ENCODE measurements at regions not wholly inside any gene's neighbourhood (a gene's known extent, or its start where the extent isn't known, plus 50 kb on each side); places are given as distances from the start of the nearest gene placed in this dataset.

- Histone ChIP-seq H3K4me3 (ENCODE audit: insufficient read depth, low read depth, low read length, poor library complexity, severe bottlenecking) (no peak overlapping the region), H3K36me3 (ENCODE audit: control insufficient read depth, insufficient read depth, low read length) (no peaks in the 10 kb centered on the region), H3K9me3 (ENCODE audit: control insufficient read depth, low read length) (no peaks in the 10 kb centered on the region), H3K4me1 (ENCODE audit: control insufficient read depth, insufficient read depth, low read length, poor library complexity, severe bottlenecking) (no peaks in the 10 kb centered on the region), H3K27me3 (replicated peaks; ENCODE audit: control insufficient read depth, insufficient read depth, low read length, poor library complexity, severe bottlenecking) (peaks cover 3% of the 10 kb centered on the region), H3K27ac (ENCODE audit: insufficient read depth, low read length, poor library complexity, severe bottlenecking) (no peak overlapping the region)
- no peak for DNase-seq
These were observed 109.8 kb downstream of the UNC5CL start for GRCh38 chr6:40929176-40929575.

GRCh38 chr6:40928763-40929162 lies 110.3 kb downstream of the UNC5CL start:
- no peak for DNase-seq
- Histone ChIP-seq H3K27ac (ENCODE audit: insufficient read depth, low read length, poor library complexity, severe bottlenecking) (no peak overlapping the region), H3K9me3 (ENCODE audit: control insufficient read depth, low read length) (no peaks in the 10 kb centered on the region), H3K4me1 (ENCODE audit: control insufficient read depth, insufficient read depth, low read length, poor library complexity, severe bottlenecking) (no peaks in the 10 kb centered on the region), H3K4me3 (ENCODE audit: insufficient read depth, low read depth, low read length, poor library complexity, severe bottlenecking) (no peak overlapping the region), H3K36me3 (ENCODE audit: control insufficient read depth, insufficient read depth, low read length) (no peaks in the 10 kb centered on the region), H3K27me3 (replicated peaks; ENCODE audit: control insufficient read depth, insufficient read depth, low read length, poor library complexity, severe bottlenecking) (peaks cover 3% of the 10 kb centered on the region)

GRCh38 chr6:40928307-40928706 lies 110.7 kb downstream of the UNC5CL start:
- Histone ChIP-seq H3K27me3 (replicated peaks; ENCODE audit: control insufficient read depth, insufficient read depth, low read length, poor library complexity, severe bottlenecking) (peaks cover 3% of the 10 kb centered on the region), H3K9me3 (ENCODE audit: control insufficient read depth, low read length) (no peaks in the 10 kb centered on the region), H3K27ac (ENCODE audit: insufficient read depth, low read length, poor library complexity, severe bottlenecking) (no peak overlapping the region), H3K4me3 (ENCODE audit: insufficient read depth, low read depth, low read length, poor library complexity, severe bottlenecking) (no peak overlapping the region), H3K36me3 (ENCODE audit: control insufficient read depth, insufficient read depth, low read length) (no peaks in the 10 kb centered on the region), H3K4me1 (ENCODE audit: control insufficient read depth, insufficient read depth, low read length, poor library complexity, severe bottlenecking) (no peaks in the 10 kb centered on the region)
- DNase-seq: no peak

GRCh38 chr6:40925341-40925740 lies 113.7 kb downstream of the UNC5CL start:
- DNase-seq: no peak
- Histone ChIP-seq H3K27ac (ENCODE audit: insufficient read depth, low read length, poor library complexity, severe bottlenecking) (no peak overlapping the region), H3K27me3 (replicated peaks; ENCODE audit: control insufficient read depth, insufficient read depth, low read length, poor library complexity, severe bottlenecking) (peaks cover 3% of the 10 kb centered on the region)

GRCh38 chr6:40924839-40925238 lies 114.2 kb downstream of the UNC5CL start:
- Histone ChIP-seq H3K27me3 (replicated peaks; ENCODE audit: control insufficient read depth, insufficient read depth, low read length, poor library complexity, severe bottlenecking) (peaks cover 3% of the 10 kb centered on the region), H3K4me3 (ENCODE audit: insufficient read depth, low read depth, low read length, poor library complexity, severe bottlenecking) (no peak overlapping the region), H3K36me3 (ENCODE audit: control insufficient read depth, insufficient read depth, low read length) (no peaks in the 10 kb centered on the region), H3K4me1 (ENCODE audit: control insufficient read depth, insufficient read depth, low read length, poor library complexity, severe bottlenecking) (no peaks in the 10 kb centered on the region), H3K9me3 (ENCODE audit: control insufficient read depth, low read length) (no peaks in the 10 kb centered on the region), H3K27ac (ENCODE audit: insufficient read depth, low read length, poor library complexity, severe bottlenecking) (no peak overlapping the region)
- no peak for DNase-seq

More at GRCh38 chr6:40925341-40925740, 113.7 kb downstream of the UNC5CL start:
- no peaks in the 10 kb centered on the region for H3K36me3 ChIP-seq (ENCODE audit: control insufficient read depth, insufficient read depth, low read length)
- no peaks in the 10 kb centered on the region for H3K4me1 ChIP-seq (ENCODE audit: control insufficient read depth, insufficient read depth, low read length, poor library complexity, severe bottlenecking)
- no peaks in the 10 kb centered on the region for H3K9me3 ChIP-seq (ENCODE audit: control insufficient read depth, low read length)
- H3K4me3 ChIP-seq (ENCODE audit: insufficient read depth, low read depth, low read length, poor library complexity, severe bottlenecking): no peak overlapping the region

GRCh38 chr6:40923880-40924279 lies 115.1 kb downstream of the UNC5CL start:
- no peak for DNase-seq
- no peak overlapping the region for H3K27ac ChIP-seq (ENCODE audit: insufficient read depth, low read length, poor library complexity, severe bottlenecking)
- no peaks in the 10 kb centered on the region for H3K36me3 ChIP-seq (ENCODE audit: control insufficient read depth, insufficient read depth, low read length)
- H3K4me1 ChIP-seq (ENCODE audit: control insufficient read depth, insufficient read depth, low read length, poor library complexity, severe bottlenecking): no peaks in the 10 kb centered on the region
- no peak overlapping the region for H3K4me3 ChIP-seq (ENCODE audit: insufficient read depth, low read depth, low read length, poor library complexity, severe bottlenecking)
- peaks cover 3% of the 10 kb centered on the region for H3K27me3 ChIP-seq (replicated peaks; ENCODE audit: control insufficient read depth, insufficient read depth, low read length, poor library complexity, severe bottlenecking)
- H3K9me3 ChIP-seq (ENCODE audit: control insufficient read depth, low read length): no peaks in the 10 kb centered on the region

- DNase-seq: no peak
- Histone ChIP-seq H3K27ac (ENCODE audit: insufficient read depth, low read length, poor library complexity, severe bottlenecking) (no peak overlapping the region), H3K36me3 (ENCODE audit: control insufficient read depth, insufficient read depth, low read length) (no peaks in the 10 kb centered on the region)
These were observed 115.7 kb downstream of the UNC5CL start for GRCh38 chr6:40923326-40923725.

GRCh38 chr6:40922281-40922680 lies 116.7 kb downstream of the UNC5CL start:
- no peak overlapping the region for H3K4me3 ChIP-seq (ENCODE audit: insufficient read depth, low read depth, low read length, poor library complexity, severe bottlenecking)
- H3K36me3 ChIP-seq (ENCODE audit: control insufficient read depth, insufficient read depth, low read length): no peaks in the 10 kb centered on the region
- no peak overlapping the region for H3K27ac ChIP-seq (ENCODE audit: insufficient read depth, low read length, poor library complexity, severe bottlenecking)
- H3K9me3 ChIP-seq (ENCODE audit: control insufficient read depth, low read length): no peaks in the 10 kb centered on the region
- H3K4me1 ChIP-seq (ENCODE audit: control insufficient read depth, insufficient read depth, low read length, poor library complexity, severe bottlenecking): no peaks in the 10 kb centered on the region
- H3K27me3 ChIP-seq (replicated peaks; ENCODE audit: control insufficient read depth, insufficient read depth, low read length, poor library complexity, severe bottlenecking): peaks cover 3% of the 10 kb centered on the region
- no peak for DNase-seq

More at GRCh38 chr6:40923326-40923725, 115.7 kb downstream of the UNC5CL start:
- no peak overlapping the region for H3K4me3 ChIP-seq (ENCODE audit: insufficient read depth, low read depth, low read length, poor library complexity, severe bottlenecking)
- peaks cover 3% of the 10 kb centered on the region for H3K27me3 ChIP-seq (replicated peaks; ENCODE audit: control insufficient read depth, insufficient read depth, low read length, poor library complexity, severe bottlenecking)
- no peaks in the 10 kb centered on the region for H3K4me1 ChIP-seq (ENCODE audit: control insufficient read depth, insufficient read depth, low read length, poor library complexity, severe bottlenecking)
- no peaks in the 10 kb centered on the region for H3K9me3 ChIP-seq (ENCODE audit: control insufficient read depth, low read length)

- Histone ChIP-seq H3K4me3 (ENCODE audit: insufficient read depth, low read depth, low read length, poor library complexity, severe bottlenecking) (no peak overlapping the region), H3K4me1 (ENCODE audit: control insufficient read depth, insufficient read depth, low read length, poor library complexity, severe bottlenecking) (no peaks in the 10 kb centered on the region), H3K36me3 (ENCODE audit: control insufficient read depth, insufficient read depth, low read length) (no peaks in the 10 kb centered on the region), H3K27ac (ENCODE audit: insufficient read depth, low read length, poor library complexity, severe bottlenecking) (no peak overlapping the region), H3K27me3 (replicated peaks; ENCODE audit: control insufficient read depth, insufficient read depth, low read length, poor library complexity, severe bottlenecking) (no peaks in the 10 kb centered on the region), H3K9me3 (ENCODE audit: control insufficient read depth, low read length) (no peaks in the 10 kb centered on the region)
- DNase-seq: no peak
These were observed 120.9 kb downstream of the UNC5CL start for GRCh38 chr6:40918040-40918651.

- Histone ChIP-seq H3K4me3 (ENCODE audit: insufficient read depth, low read depth, low read length, poor library complexity, severe bottlenecking) (no peak overlapping the region), H3K27ac (ENCODE audit: insufficient read depth, low read length, poor library complexity, severe bottlenecking) (no peak overlapping the region), H3K4me1 (ENCODE audit: control insufficient read depth, insufficient read depth, low read length, poor library complexity, severe bottlenecking) (no peaks in the 10 kb centered on the region), H3K36me3 (ENCODE audit: control insufficient read depth, insufficient read depth, low read length) (no peaks in the 10 kb centered on the region), H3K27me3 (replicated peaks; ENCODE audit: control insufficient read depth, insufficient read depth, low read length, poor library complexity, severe bottlenecking) (no peaks in the 10 kb centered on the region), H3K9me3 (ENCODE audit: control insufficient read depth, low read length) (no peaks in the 10 kb centered on the region)
- no peak for DNase-seq
These were observed 121.4 kb downstream of the UNC5CL start for GRCh38 chr6:40917603-40918002.
